Stimulated activated CD4-positive, alpha-beta T cell treated with anti-CD3 and anti-CD28 coated beads, Interleukin-4, amount 100 ng/mL, for 1 hour (primary cell): ENCODE measurements at regions not wholly inside any gene's neighbourhood (a gene's known extent, or its start where the extent isn't known, plus 50 kb on each side); places are given as distances from the start of the nearest gene placed in this dataset.
A peak's percentile ranks its signal among the peaks of the same experiment; 100 is the strongest.
"Not testable (repeated sequence)": the region's sequence is repeated elsewhere in the genome, so short reads cannot be mapped to it uniquely, and the experiment has no call there.

Experiments used
- DNase-seq: peaks from one replicate; pipeline ENCODE4 v3.0.0-alpha.2; 2020

GRCh38 chr16:88232401-88233258 lies 150.1 kb upstream of the ZNF469 start:
- DNase-seq = not testable (repeated sequence)

- not testable (repeated sequence) for DNase-seq
These were observed 148.9 kb upstream of the ZNF469 start for GRCh38 chr16:88233621-88234420.

- DNase-seq = not testable (repeated sequence)
These were observed 148.1 kb upstream of the ZNF469 start for GRCh38 chr16:88234421-88235271.

GRCh38 chr16:88235691-88236090 lies 147.1 kb upstream of the ZNF469 start:
- not testable (repeated sequence) for DNase-seq

- not testable (repeated sequence) for DNase-seq
These were observed 146.5 kb upstream of the ZNF469 start for GRCh38 chr16:88236229-88236628.

- DNase-seq = not testable (repeated sequence)
These were observed 145.4 kb upstream of the ZNF469 start for GRCh38 chr16:88237314-88237713.

- DNase-seq = not testable (repeated sequence)
These were observed 144.9 kb upstream of the ZNF469 start for GRCh38 chr16:88237761-88238415.

- DNase-seq = peak; percentile 32
These were observed 144.0 kb upstream of the ZNF469 start for GRCh38 chr16:88238732-88239274.

GRCh38 chr16:88240118-88240517 lies 142.6 kb upstream of the ZNF469 start:
- DNase-seq = not testable (repeated sequence)

GRCh38 chr16:88240776-88241175 lies 142.0 kb upstream of the ZNF469 start:
- not testable (repeated sequence) for DNase-seq

GRCh38 chr16:88241404-88242311 lies 141.1 kb upstream of the ZNF469 start:
- not testable (repeated sequence) for DNase-seq

- DNase-seq = not testable (repeated sequence)
These were observed 140.2 kb upstream of the ZNF469 start for GRCh38 chr16:88242312-88243295.

GRCh38 chr16:88243921-88244320 lies 138.8 kb upstream of the ZNF469 start:
- not testable (repeated sequence) for DNase-seq

- not testable (repeated sequence) for DNase-seq
These were observed 137.3 kb upstream of the ZNF469 start for GRCh38 chr16:88245241-88246081.

GRCh38 chr16:88246955-88247582 lies 135.7 kb upstream of the ZNF469 start:
- not testable (repeated sequence) for DNase-seq

GRCh38 chr16:88247583-88247966 lies 135.2 kb upstream of the ZNF469 start:
- DNase-seq = not testable (repeated sequence)

GRCh38 chr16:88248761-88249160 lies 134.0 kb upstream of the ZNF469 start:
- DNase-seq = not testable (repeated sequence)

- DNase-seq = not testable (repeated sequence)
These were observed 132.4 kb upstream of the ZNF469 start for GRCh38 chr16:88250381-88250780.
